AG10803 (cell line): ENCODE measurements at regions not wholly inside any gene's neighbourhood (a gene's known extent, or its start where the extent isn't known, plus 50 kb on each side); places are given as distances from the start of the nearest gene placed in this dataset.

Source experiments
- DNase-seq: peaks from one replicate; pipeline ENCODE4 v3.0.0; 2010; ENCODE audit warnings: low read depth
- H3K4me3 ChIP-seq: 2 replicates; pipeline ENCODE4 v1.5.1; 2011; ENCODE audit warnings: mild to moderate bottlenecking, low read length, control low read depth
- TF ChIP-seq, protein P1 (sequence below): conservative IDR thresholded peaks from 2 replicates; pipeline ENCODE4 v1.5.1; 2011; ENCODE audit warnings: mild to moderate bottlenecking, low read length, control low read depth, inconsistent platforms

DNA sequence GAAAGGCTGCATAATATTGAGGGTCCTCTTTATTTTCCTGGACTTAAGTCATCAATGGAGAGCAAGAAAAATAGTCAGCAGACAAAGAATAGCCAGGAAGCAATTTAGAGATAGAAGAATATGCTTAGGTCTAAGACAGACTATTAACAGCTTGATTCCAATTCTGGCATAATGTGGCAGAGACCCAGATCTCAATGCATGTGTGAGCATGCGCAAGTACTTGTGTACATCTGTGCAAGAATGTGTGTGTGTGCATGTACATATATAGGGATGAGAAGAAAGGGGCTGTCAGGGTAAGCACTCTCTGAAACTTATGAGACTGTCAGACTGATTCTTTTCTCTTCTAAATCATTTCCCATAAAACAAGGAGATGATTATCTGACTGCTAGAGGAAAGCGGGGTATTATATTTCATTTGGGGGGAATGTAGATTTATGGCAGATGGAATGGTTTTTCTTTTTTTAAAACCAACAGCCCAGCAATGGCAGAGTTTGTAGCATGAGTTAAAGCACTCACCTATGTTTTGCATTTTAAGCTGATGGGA, 381.3 kb upstream of the SPRED2 start:
- TF ChIP-seq, protein P1, sequence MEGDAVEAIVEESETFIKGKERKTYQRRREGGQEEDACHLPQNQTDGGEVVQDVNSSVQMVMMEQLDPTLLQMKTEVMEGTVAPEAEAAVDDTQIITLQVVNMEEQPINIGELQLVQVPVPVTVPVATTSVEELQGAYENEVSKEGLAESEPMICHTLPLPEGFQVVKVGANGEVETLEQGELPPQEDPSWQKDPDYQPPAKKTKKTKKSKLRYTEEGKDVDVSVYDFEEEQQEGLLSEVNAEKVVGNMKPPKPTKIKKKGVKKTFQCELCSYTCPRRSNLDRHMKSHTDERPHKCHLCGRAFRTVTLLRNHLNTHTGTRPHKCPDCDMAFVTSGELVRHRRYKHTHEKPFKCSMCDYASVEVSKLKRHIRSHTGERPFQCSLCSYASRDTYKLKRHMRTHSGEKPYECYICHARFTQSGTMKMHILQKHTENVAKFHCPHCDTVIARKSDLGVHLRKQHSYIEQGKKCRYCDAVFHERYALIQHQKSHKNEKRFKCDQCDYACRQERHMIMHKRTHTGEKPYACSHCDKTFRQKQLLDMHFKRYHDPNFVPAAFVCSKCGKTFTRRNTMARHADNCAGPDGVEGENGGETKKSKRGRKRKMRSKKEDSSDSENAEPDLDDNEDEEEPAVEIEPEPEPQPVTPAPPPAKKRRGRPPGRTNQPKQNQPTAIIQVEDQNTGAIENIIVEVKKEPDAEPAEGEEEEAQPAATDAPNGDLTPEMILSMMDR, result no peak
- no peak for DNase-seq
- H3K4me3 ChIP-seq, result no peak overlapping the region

GRCh38 chr2:65812887-65813286, 380.5 kb upstream of the SPRED2 start:
- TF ChIP-seq, protein P1, result no peak
- H3K4me3 ChIP-seq, result no peak overlapping the region
- no peak for DNase-seq

DNA sequence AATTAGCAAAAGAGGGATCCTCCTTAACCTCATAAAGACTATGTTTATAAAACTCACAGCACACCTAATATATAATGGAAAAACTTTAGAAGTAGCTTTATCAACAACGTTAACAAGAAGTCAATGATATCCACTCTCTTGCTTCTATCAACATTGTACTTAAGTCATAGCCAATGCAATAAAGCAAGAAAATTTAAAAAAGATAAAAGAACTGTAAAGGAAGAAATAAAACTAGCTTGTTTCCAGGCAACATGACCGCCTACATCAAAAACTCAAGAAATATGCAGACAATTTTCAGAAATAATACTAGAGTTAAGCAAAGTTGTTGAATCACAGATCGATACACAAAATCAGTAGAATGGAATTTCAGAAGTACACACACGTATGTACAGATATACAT, 375.5 kb upstream of the SPRED2 start:
- H3K4me3 ChIP-seq, result no peak overlapping the region
- no peak for DNase-seq
- TF ChIP-seq, protein P1, result no peak

- TF ChIP-seq, protein P1, result no peak
- H3K4me3 ChIP-seq, result no peak overlapping the region
- DNase-seq, result no peak
Observed at GRCh38 chr2:65804777-65805176, 372.4 kb upstream of the SPRED2 start.

DNA sequence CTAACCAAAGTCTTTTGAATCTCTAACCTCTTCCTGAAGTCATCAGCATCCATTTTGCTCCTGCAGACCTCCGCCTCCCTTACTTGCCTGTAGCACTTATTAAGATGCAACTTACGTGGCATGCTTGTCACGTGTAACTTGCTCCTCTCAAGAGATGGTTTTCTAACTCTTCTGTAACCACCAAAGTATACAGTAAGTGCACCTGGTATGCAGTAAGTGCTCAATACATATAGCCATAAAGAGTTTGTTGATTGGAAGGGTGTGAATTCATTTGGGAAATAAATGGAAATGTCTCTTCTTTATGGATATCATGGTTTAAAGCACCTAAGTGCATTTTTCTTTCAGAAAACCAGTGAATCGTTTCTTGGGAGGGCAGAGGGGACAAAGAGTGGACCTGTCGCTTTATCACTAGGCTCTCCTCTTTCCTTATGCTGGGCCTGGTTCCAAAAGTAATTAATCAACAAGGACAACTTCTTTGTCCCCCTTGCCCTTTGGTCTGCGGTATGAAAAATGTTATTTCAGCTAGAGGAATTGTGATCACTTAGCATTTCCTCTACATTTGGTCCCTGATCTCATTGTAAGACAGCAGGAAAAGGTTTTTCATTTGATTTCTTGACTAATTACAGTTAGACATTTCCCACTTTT, 370.0 kb upstream of the SPRED2 start:
- H3K4me3 ChIP-seq, result no peak overlapping the region

GRCh38 chr2:65800998-65801397, 368.6 kb upstream of the SPRED2 start:
- H3K4me3 ChIP-seq, result no peak overlapping the region
- peak; percentile 31 for DNase-seq
- TF ChIP-seq, protein P1, result peak; percentile 51

More for the DNA sequence above, 370.0 kb upstream of the SPRED2 start:
- TF ChIP-seq, protein P1, result no peak
- no peak for DNase-seq

- TF ChIP-seq, protein P1, result no peak
- DNase-seq, result no peak
- no peak overlapping the region for H3K4me3 ChIP-seq
Observed at GRCh38 chr2:65799141-65799854, 366.9 kb upstream of the SPRED2 start.
